Astrocyte of the hippocampus (primary cell): ENCODE measurements at regions not wholly inside any gene's neighbourhood (a gene's known extent, or its start where the extent isn't known, plus 50 kb on each side); places are given as distances from the start of the nearest gene placed in this dataset.
A peak's percentile ranks its signal among the peaks of the same experiment; 100 is the strongest.
"Not testable (repeated sequence)": the region's sequence is repeated elsewhere in the genome, so short reads cannot be mapped to it uniquely, and the experiment has no call there.

Source experiments
- DNase-seq: peaks from one replicate; pipeline ENCODE4 v3.0.0; 2011; ENCODE audit warnings: low read depth, low spot score

GRCh38 chr6:68159433-68159832 is 475.6 kb upstream of the ADGRB3 start:
- no peak for DNase-seq

GRCh38 chr6:68158256-68158655 is 476.8 kb upstream of the ADGRB3 start:
- DNase-seq, result no peak

- no peak for DNase-seq
These were observed 490.4 kb upstream of the ADGRB3 start for GRCh38 chr6:68144667-68145066.

GRCh38 chr6:68141190-68141589 is 493.9 kb upstream of the ADGRB3 start:
- no peak for DNase-seq

GRCh38 chr6:68139130-68139529 is 496.0 kb upstream of the ADGRB3 start:
- no peak for DNase-seq

GRCh38 chr6:68134796-68135195 is 500.3 kb upstream of the ADGRB3 start:
- DNase-seq, result peak; percentile 51

GRCh38 chr6:68128211-68128610 is 506.9 kb upstream of the ADGRB3 start:
- DNase-seq, result no peak

- no peak for DNase-seq
These were observed 508.0 kb upstream of the ADGRB3 start for GRCh38 chr6:68127074-68127473.

GRCh38 chr6:68126089-68126749 is 508.9 kb upstream of the ADGRB3 start:
- DNase-seq, result no peak

- not testable (repeated sequence) for DNase-seq
These were observed 512.1 kb upstream of the ADGRB3 start for GRCh38 chr6:68122975-68123374.

GRCh38 chr6:68122032-68122431 is 513.0 kb upstream of the ADGRB3 start:
- DNase-seq, result no peak

- not testable (repeated sequence) for DNase-seq
These were observed 514.1 kb upstream of the ADGRB3 start for GRCh38 chr6:68120954-68121353.

GRCh38 chr6:68114463-68115047 is 520.5 kb upstream of the ADGRB3 start:
- DNase-seq, result no peak

- peak; percentile 25 for DNase-seq
These were observed 526.7 kb upstream of the ADGRB3 start for GRCh38 chr6:68108233-68108835.

- DNase-seq, result no peak
These were observed 541.0 kb upstream of the ADGRB3 start for GRCh38 chr6:68094070-68094469.

GRCh38 chr6:68087399-68088133 is 547.5 kb upstream of the ADGRB3 start:
- peak; percentile 8 for DNase-seq

- no peak for DNase-seq
These were observed 548.9 kb upstream of the ADGRB3 start for GRCh38 chr6:68086199-68086598.

GRCh38 chr6:68085599-68085998 is 549.5 kb upstream of the ADGRB3 start:
- not testable (repeated sequence) for DNase-seq

- no peak for DNase-seq
These were observed 553.0 kb upstream of the ADGRB3 start for GRCh38 chr6:68082086-68082485.

- no peak for DNase-seq
These were observed 555.0 kb upstream of the ADGRB3 start for GRCh38 chr6:68080074-68080473.

- DNase-seq, result no peak
These were observed 557.4 kb upstream of the ADGRB3 start for GRCh38 chr6:68077661-68078060.

GRCh38 chr6:68071740-68072139 is 563.3 kb upstream of the ADGRB3 start:
- no peak for DNase-seq
